HS-27A (cell line): ENCODE measurements at regions not wholly inside any gene's neighbourhood (a gene's known extent, or its start where the extent isn't known, plus 50 kb on each side); places are given as distances from the start of the nearest gene placed in this dataset.

Source experiments
- DNase-seq: peaks from one replicate; pipeline ENCODE4 v3.0.0-alpha.2; 2012; ENCODE audit warnings: low read depth, missing footprints

GRCh38 chr13:39159846-39160370 is 121.7 kb downstream of the NHLRC3 start:
- no peak for DNase-seq

GRCh38 chr13:39167018-39167417 is 128.8 kb downstream of the NHLRC3 start:
- DNase-seq, result no peak

- no peak for DNase-seq
These were observed 132.5 kb downstream of the NHLRC3 start for GRCh38 chr13:39170711-39171110.

- DNase-seq, result no peak
These were observed 147.1 kb downstream of the NHLRC3 start for GRCh38 chr13:39185326-39185725.

DNA sequence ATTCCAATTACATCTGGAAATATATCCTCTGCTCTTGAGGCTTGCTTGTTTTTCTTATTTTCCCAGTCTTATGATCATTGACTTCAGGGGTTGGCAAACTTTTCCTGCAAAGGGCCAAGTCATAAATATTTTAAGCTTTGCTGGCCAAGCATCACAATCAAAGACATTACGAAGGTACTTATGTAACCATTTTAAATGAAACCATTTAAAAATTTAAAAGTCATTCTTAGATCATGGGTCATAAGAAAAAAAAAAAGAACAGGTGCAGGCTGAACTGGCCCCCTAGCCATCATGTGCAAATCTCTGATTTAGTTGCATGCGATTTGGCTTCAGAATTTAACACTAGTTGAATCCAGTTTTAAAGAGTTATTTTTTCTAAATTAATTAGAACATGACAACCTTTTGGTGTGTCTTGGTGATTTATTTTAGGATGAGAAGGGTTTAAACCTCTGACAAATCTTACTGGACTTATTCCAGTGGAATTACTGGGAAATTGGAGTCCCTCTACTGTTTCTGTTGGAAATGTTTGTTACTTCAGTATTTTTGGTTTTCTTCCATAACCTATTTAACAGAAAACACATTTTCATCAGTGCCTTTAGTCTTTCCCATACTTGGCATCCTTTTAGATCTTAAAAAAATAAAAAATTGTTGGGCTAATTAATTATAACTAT is 148.1 kb downstream of the NHLRC3 start:
- DNase-seq, result no peak

GRCh38 chr13:39189778-39190177 is 151.5 kb downstream of the NHLRC3 start:
- no peak for DNase-seq

GRCh38 chr13:39196965-39197646 is 158.8 kb downstream of the NHLRC3 start:
- DNase-seq, result no peak

DNA sequence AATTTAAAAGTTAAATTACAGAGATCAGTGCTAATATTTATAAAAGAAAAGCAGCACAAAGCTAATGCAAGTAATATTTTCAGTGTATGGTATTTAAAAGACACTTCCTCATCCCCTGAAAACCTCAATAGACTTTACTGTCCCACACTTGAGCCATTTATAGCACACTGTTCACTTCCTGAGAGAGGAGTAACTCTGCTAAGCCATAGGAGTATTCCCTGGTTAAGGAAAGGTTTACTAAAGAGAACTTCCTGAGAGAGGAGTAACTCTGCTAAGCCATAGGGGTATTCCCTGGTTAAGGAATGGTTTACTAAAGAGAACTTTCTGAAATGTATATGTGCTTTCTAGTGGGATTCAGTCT is 159.4 kb downstream of the NHLRC3 start:
- no peak for DNase-seq

DNA sequence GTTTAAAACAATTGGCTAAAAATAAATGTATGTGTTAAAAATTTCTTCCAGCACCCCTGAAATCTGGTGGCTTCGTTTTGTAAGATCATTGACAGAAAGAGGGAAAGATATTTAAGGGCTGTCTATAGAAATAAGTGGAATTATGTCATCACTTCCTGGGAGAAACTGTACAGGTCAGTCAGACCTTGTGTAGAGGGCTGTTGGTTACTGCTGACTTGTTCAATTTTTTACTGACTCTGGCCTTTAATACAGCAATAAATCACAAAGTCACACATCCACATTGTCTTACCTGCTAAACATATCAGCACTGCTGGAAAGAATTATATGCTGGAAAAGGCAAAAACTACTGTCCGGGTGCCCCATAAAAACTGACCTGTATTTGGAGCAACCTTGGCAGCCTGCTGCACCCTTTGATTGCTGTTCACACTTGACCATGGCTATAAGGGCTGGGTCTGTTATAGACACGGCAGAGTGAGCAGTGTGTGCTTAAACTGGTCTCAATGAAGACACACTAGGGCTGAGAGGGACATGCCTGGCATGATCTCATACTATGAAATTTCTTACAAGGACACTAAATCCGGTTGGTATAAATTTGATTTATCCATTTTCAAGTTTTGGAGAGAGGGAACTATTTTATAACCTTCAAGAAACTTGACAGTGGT is 162.1 kb downstream of the NHLRC3 start:
- no peak for DNase-seq

GRCh38 chr13:39201180-39201579 is 162.9 kb downstream of the NHLRC3 start:
- no peak for DNase-seq

- DNase-seq, result no peak
These were observed 164.5 kb downstream of the NHLRC3 start for GRCh38 chr13:39202746-39203145.

DNA sequence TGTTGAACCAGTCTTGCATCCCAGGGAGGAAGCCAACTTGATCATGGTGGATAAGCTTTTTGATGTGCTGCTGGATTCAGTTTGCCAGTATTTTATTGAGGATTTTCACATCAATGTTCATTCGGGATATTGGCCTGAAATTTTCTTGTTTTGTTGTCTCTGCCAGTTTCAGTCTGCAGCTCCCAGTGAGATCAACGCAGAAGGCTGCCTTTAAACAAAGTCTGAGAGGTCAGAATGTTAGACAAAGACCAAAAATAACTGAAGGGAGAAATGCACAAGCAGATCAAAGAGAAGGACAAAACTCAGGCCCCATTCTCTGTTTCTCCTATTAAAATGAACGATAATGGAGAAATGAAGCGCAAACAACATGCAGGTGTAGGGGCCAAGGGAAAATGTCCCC is 170.4 kb downstream of the NHLRC3 start:
- DNase-seq, result no peak

DNA sequence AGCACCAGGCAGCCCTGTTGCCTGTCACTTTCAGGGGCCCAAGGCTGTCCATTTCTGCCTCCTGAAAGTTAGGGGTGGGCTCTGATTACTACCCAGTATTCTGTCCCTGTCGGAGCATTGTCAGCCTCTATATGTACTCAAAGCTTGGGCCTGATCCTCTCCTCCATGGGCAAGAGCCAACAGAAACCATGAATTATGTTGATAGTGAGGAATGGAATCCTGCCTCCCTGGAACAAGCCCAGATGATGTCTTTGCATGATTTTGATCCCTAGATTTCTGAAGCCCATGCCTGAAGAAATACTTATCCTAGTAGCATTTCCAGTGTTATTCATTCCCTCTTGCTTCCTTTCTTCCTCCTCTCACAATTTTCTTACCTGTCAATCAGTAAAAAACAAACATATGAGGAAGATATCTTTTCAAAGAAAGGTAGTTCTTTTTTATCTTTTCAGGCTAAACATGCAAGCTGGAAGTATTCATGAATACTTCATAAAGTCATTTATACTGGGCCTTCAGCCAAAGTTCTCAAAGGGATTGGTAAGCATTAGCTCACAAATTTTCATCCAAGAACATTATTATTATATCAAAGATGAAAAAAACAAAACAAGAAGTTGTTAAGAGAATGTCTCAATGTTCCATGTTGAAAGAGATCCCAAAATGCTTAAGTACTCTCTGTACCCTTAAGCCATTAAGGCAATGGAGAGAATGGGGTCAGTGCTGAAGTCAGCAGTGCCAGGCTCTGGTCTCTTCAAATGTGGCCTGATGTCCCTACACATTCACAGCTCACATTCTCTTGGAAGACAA is 171.7 kb downstream of the NHLRC3 start:
- no peak for DNase-seq

DNA sequence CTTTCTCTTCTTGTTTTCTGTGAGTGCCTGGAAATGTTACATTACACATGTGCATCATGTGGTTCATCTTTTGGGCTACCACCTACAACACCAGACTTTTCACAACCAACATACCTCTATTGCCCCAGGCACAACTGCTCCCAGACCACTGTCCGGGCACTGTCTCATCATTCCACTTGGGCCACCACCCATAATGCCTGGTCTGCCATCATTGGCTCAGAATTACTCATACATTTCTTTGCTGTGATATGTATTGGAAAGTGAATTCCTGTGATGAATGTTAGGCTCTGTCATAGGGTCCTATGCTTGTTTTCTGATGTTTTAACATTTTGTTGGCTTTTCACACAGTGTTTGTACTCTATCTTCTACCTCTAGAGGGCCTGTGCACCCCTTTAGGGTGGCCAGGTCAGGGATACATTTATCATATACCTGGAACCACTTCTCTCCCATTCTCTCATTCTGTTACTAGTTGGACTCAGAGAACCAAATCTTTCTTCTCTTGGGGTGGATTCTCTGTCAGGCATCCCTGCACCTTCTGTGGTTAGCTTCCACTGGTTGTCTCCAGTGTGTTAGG is 172.8 kb downstream of the NHLRC3 start:
- peak; percentile 36 for DNase-seq

DNA sequence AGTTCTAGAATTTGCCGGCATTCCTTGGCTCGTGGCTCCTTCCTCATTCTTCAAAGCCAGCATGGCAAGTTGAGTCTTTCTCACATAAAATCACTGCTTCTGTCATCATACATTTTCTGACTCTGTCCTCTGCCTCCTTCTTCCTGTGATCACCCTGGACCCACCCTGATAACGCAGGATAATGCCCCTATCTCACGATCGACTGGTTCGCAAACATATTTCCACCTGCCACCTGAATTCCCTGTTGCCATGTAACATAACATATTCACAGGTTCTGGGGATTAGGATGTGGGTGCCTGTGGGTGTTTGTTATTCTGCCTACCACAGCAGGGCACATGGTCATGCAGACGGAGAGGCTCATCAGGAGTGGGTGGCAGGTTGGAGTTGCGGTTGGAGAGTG is 177.7 kb downstream of the NHLRC3 start:
- no peak for DNase-seq

GRCh38 chr13:39217471-39217870 is 179.2 kb downstream of the NHLRC3 start:
- DNase-seq, result no peak

GRCh38 chr13:39224671-39225240 is 186.5 kb downstream of the NHLRC3 start:
- DNase-seq, result no peak

DNA sequence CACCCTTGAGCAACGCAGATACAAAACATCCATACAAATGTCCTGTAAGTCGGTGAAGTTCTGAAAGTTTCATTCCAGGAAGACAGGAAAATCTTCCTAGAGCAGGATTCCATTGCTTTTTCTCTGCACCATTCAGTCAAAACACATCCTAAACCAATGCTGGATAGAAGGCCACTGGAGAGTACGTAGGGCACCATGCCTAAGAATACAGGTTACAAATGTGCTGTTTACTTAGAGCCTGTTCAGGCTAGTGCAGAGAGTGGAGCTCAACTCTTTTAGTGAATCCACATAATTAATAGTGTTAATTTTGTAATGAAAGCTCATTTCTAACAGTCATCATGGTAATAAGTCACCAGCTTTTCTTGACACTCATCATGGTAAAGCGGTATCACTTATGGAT is 187.6 kb downstream of the NHLRC3 start:
- no peak for DNase-seq

DNA sequence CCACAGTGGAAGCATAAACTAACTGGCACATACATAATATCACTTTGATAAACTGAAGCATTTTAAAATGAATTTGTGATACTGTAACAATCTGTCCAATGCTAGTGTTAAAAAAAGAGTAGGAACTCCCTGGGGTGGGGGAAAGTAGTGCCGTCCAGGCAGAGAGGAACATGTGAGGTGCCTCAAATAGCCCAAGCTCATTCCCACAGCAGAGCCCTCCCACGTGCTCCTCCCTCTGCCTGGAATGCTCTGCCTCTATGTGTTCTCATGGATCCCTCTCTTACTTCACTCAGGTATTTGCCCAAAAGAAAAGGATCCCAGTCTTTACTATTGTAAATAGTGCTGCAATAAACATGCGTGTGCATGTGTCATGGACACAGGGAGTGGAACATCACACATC is 188.1 kb downstream of the NHLRC3 start:
- DNase-seq, result no peak

- no peak for DNase-seq
These were observed 194.2 kb downstream of the NHLRC3 start for GRCh38 chr13:39232401-39232980.

DNA sequence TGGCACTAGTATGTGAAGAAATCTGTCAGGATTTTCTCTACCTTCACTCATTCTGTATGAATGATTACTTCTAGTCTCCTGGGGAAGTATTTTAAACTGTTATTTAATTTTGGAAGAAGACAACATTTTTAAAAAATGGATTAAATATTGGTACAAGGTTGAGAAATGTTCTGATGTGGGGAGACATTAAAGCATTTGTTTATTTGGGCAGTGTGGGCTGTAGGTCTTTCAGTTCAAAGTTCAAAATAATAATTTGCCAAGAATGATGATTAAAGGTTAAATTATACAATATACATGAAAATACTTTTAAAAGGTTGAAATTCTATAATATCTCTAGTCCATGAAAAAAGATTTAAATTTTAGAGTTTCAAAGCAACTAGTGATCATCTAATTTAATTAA is 194.7 kb downstream of the NHLRC3 start:
- no peak for DNase-seq
